ENCODE measurements at regions not wholly inside any gene's neighbourhood (a gene's known extent, or its start where the extent isn't known, plus 50 kb on each side); places are given as distances from the start of the nearest gene placed in this dataset.
"Not testable (repeated sequence)": the region's sequence is repeated elsewhere in the genome, so short reads cannot be mapped to it uniquely, and the experiment has no call there.

- DNase-seq (ENCODE audit: low spot score), result no peak
Observed at GRCh38 chr5:152608458-152608857, 203.4 kb upstream of the NMUR2 start.

- DNase-seq (ENCODE audit: low spot score), result no peak
Observed at GRCh38 chr5:152619756-152620155, 214.7 kb upstream of the NMUR2 start.

GRCh38 chr5:152622628-152623027 is 217.5 kb upstream of the NMUR2 start:
- DNase-seq (ENCODE audit: low spot score), result no peak

GRCh38 chr5:152623951-152624350 is 218.9 kb upstream of the NMUR2 start:
- no peak for DNase-seq (ENCODE audit: low spot score)

GRCh38 chr5:152625696-152626095 is 220.6 kb upstream of the NMUR2 start:
- DNase-seq (ENCODE audit: low spot score), result no peak

- DNase-seq (ENCODE audit: low spot score), result no peak
Observed at GRCh38 chr5:152631221-152631620, 226.1 kb upstream of the NMUR2 start.

- no peak for DNase-seq (ENCODE audit: low spot score)
Observed at GRCh38 chr5:152632360-152632759, 227.3 kb upstream of the NMUR2 start.

- DNase-seq (ENCODE audit: low spot score), result no peak
Observed at GRCh38 chr5:152634586-152634985, 229.5 kb upstream of the NMUR2 start.

GRCh38 chr5:152638996-152639552 is 234.0 kb upstream of the NMUR2 start:
- DNase-seq (ENCODE audit: low spot score), result no peak

- DNase-seq (ENCODE audit: low spot score), result no peak
Observed at GRCh38 chr5:152641970-152642805, 237.1 kb upstream of the NMUR2 start.

- DNase-seq (ENCODE audit: low spot score), result no peak
Observed at GRCh38 chr5:152642880-152643279, 237.8 kb upstream of the NMUR2 start.

- DNase-seq (ENCODE audit: low spot score), result no peak
Observed at GRCh38 chr5:152644029-152644728, 239.1 kb upstream of the NMUR2 start.

GRCh38 chr5:152649609-152650008 is 244.5 kb upstream of the NMUR2 start:
- DNase-seq (ENCODE audit: low spot score), result no peak

GRCh38 chr5:152650413-152650812 is 245.3 kb upstream of the NMUR2 start:
- DNase-seq (ENCODE audit: low spot score), result no peak

GRCh38 chr5:152659470-152659869 is 254.4 kb upstream of the NMUR2 start:
- DNase-seq (ENCODE audit: low spot score), result not testable (repeated sequence)

GRCh38 chr5:152673601-152674000 is 268.5 kb upstream of the NMUR2 start:
- DNase-seq (ENCODE audit: low spot score), result no peak

- no peak for DNase-seq (ENCODE audit: low spot score)
Observed at GRCh38 chr5:152674403-152674802, 269.3 kb upstream of the NMUR2 start.

- no peak for DNase-seq (ENCODE audit: low spot score)
Observed at GRCh38 chr5:152676196-152676595, 271.1 kb upstream of the NMUR2 start.

GRCh38 chr5:152683205-152683604 is 278.1 kb upstream of the NMUR2 start:
- no peak for DNase-seq (ENCODE audit: low spot score)

GRCh38 chr5:152686931-152687330 is 281.9 kb upstream of the NMUR2 start:
- DNase-seq (ENCODE audit: low spot score), result no peak

- no peak for DNase-seq (ENCODE audit: low spot score)
Observed at GRCh38 chr5:152688561-152689249, 283.6 kb upstream of the NMUR2 start.

- no peak for DNase-seq (ENCODE audit: low spot score)
Observed at GRCh38 chr5:152689250-152689711, 284.2 kb upstream of the NMUR2 start.

All from mucosa of gallbladder (tissue), 1 donor.